ENCODE measurements at regions not wholly inside any gene's neighbourhood (a gene's known extent, or its start where the extent isn't known, plus 50 kb on each side); places are given as distances from the start of the nearest gene placed in this dataset.

DNA sequence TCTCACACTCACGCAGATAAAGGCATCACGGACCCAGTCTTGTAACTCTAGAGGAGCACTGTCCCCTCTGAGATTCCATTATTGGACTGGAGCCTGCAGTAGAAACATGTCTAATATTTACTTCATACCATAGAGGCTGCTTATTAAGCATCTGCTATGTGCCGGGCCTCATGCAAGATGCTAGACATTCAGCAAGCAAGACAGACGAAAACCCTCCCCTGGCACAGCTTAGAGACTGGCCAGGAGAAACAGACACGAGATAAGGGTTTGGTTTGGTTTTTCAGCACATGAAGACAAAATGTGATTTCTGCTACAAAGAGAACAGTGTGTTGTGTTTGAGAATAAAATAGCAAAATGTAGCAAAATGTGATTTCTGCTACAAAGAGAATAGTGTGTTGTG lies 719.2 kb downstream of the MED13L start:
- TF ChIP-seq CTCF (conservative IDR thresholded peaks at IDR 0.05 in 1 of 2, IDR thresholded peaks at IDR 0.05 in 1 of 2; ENCODE audit: low read depth in 1 of 2, low read length in 2 of 2), result no peak
- TF ChIP-seq EZH2 (IDR thresholded peaks at IDR 0.05; ENCODE audit: low read length, missing control alignments), result no peak

Measured in fibroblast of lung (primary cell).